ENCODE measurements at regions not wholly inside any gene's neighbourhood (a gene's known extent, or its start where the extent isn't known, plus 50 kb on each side); places are given as distances from the start of the nearest gene placed in this dataset.
A peak's percentile ranks its signal among the peaks of the same experiment; 100 is the strongest.

GRCh38 chr15:91522605-91523332 is 330.7 kb upstream of the SLCO3A1 start:
- H3K27ac ChIP-seq = no peak overlapping the region
- TF ChIP-seq CTCF (conservative IDR thresholded peaks at IDR 0.05) = peak; percentile 98

GRCh38 chr15:91523596-91523995 is 329.9 kb upstream of the SLCO3A1 start:
- H3K27ac ChIP-seq = no peak overlapping the region
- no peak for TF ChIP-seq CTCF (conservative IDR thresholded peaks at IDR 0.05)

DNA sequence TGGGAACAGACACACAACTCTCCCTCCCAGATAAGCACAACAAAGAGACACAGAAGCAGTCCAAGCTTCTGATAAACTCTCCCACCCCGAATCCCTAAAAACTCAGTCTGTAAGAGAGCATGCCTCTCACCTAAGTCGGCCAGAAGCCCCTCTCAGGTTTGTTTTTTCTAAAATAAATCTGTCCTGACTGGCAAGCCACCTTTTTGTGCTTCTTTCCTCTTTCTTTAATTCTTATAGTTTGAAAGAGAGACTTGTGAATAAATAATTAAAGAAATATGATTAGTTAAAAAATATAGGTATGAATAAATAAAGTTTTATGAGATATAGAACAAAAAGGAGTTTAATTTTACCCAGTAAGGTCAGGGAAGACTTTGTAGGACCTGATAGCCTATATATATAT is 329.0 kb upstream of the SLCO3A1 start:
- TF ChIP-seq CTCF (conservative IDR thresholded peaks at IDR 0.05) = no peak
- no peak overlapping the region for H3K27ac ChIP-seq

GRCh38 chr15:91525751-91526150 is 327.8 kb upstream of the SLCO3A1 start:
- TF ChIP-seq CTCF (conservative IDR thresholded peaks at IDR 0.05) = no peak
- H3K27ac ChIP-seq = no peak overlapping the region

DNA sequence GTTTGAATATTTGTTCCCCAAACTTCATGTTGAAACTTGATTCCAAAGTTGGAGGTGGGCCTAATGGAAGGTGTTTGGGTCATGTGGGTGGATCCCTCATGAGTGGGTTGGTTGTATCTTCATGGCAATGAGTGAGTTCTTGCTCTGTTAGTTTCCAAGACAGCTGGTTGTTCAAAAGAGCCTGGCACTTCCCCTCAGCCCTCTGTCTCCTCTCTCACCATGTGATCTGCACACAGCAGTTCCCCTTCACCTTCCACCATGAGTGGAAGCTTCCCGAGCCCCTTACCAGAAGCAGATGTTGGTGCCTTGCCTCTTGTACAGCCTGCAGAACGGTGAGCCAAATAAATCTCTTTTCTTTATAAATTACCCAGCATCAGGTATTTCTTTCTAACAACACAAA is 327.1 kb upstream of the SLCO3A1 start:
- TF ChIP-seq CTCF (conservative IDR thresholded peaks at IDR 0.05) = no peak
- no peak overlapping the region for H3K27ac ChIP-seq

DNA sequence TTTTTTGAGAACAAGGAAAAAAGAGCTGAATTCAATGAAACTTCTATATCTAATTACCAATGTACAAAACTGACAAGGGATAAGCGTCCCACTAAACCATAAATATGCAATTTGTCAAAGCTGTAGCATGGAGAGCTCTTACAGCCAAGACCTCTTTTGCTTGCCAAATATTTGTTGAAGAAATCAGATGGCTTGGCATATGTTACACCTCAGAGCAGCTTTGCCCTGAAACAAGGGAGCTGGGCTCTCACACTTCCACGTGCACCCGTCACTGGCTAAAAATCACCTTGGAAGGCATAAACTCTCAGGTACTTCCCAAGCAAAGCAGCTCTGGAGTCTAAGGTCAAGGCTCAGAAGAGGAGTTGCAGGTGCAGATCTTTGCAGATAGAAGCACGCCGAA is 324.7 kb upstream of the SLCO3A1 start:
- TF ChIP-seq CTCF (conservative IDR thresholded peaks at IDR 0.05) = no peak
- H3K27ac ChIP-seq = no peak overlapping the region

DNA sequence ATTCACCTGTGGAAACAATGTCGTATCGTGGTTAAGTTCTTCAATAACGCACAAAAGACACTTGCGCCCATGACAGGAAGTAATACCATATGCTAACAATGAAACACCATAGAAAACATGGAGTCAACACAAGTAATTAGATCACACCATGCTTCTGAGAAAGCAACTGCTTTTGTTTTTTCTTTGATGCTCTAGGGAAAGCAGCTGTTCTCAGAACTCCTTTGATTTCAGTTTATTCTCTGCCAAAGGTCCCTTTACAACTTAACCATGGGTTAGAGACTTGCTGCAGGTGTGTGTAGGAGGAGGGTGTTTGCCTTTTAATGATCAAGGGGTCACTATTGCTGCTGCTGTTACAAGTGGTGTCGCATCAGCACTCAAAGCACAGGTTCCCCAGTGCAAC is 324.0 kb upstream of the SLCO3A1 start:
- H3K27ac ChIP-seq = no peak overlapping the region
- no peak for TF ChIP-seq CTCF (conservative IDR thresholded peaks at IDR 0.05)
